BLaER1 treated with 17β-estradiol and CSF1 and Interleukin-3, amounts not matched to agents 10 nM and 100 nM (cell line): ENCODE measurements at regions not wholly inside any gene's neighbourhood (a gene's known extent, or its start where the extent isn't known, plus 50 kb on each side); places are given as distances from the start of the nearest gene placed in this dataset.

Experiments used
- H3K27ac ChIP-seq, 11 experiments: shearing (Covaris generic); formaldehyde crosslinking; 2 replicates each; pipeline ENCODE4 v1.8.1; 2022
- H3K27me3 ChIP-seq, 11 experiments: shearing (Covaris generic); formaldehyde crosslinking; 2 replicates each; pipeline ENCODE4 v1.8.1; 2022
- H3K36me3 ChIP-seq, 11 experiments: shearing (Covaris generic); formaldehyde crosslinking; 2 replicates each; pipeline ENCODE4 v1.8.1; 2022
- H3K4me1 ChIP-seq, 10 experiments: shearing (Covaris generic); formaldehyde crosslinking; 2 replicates each; pipeline ENCODE4 v1.8.1; 2022
- H3K4me2 ChIP-seq, 11 experiments: shearing (Covaris generic); formaldehyde crosslinking; 2 replicates each; pipeline ENCODE4 v1.8.1; 2022
- H3K4me3 ChIP-seq, 10 experiments: shearing (Covaris generic); formaldehyde crosslinking; 2 replicates each; pipeline ENCODE4 v1.8.1; 2022
- H3K9ac ChIP-seq, 11 experiments: shearing (Covaris generic); formaldehyde crosslinking; 2 replicates each; pipeline ENCODE4 v1.8.1; 2022
- H3K9me3 ChIP-seq, 11 experiments: shearing (Covaris generic); formaldehyde crosslinking; replicated peaks in 1 of 11; 2 replicates each; pipeline ENCODE4 v1.8.1; 2022
- H4K20me1 ChIP-seq, 11 experiments: shearing (Covaris generic); formaldehyde crosslinking; 2 replicates each; pipeline ENCODE4 v1.8.1; 2022
- Cebpa-rat ChIP-seq, 11 experiments: shearing (Covaris generic); IDR thresholded peaks; 2 replicates each; pipeline ENCODE4 v1.8.1; 2022

DNA sequence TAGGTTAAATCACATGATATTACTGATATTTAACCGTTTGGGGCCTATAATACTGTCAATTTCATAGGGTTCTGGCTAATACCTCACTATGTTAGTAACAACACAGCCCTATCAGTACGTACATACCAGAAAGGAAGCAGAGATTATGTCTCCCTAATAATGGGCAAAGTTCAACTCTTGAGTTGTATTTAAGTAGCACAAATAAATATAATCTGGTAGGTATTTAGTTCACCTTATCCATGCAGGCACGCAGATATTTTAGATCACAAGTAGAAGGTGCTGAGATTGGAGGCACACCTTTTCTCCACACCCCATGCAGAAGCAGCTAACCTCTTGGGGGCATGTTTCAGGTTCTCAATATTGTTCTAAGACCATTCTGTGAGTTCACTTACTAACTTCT lies 118.9 kb downstream of the IRS1 start:
- H3K4me3 ChIP-seq, result no peak overlapping the region
- peaks cover 0 to 5% (median 0%) of the 10 kb centered on the region in 10 experiments; a peak in 1 of 20 replicates for H3K4me1 ChIP-seq
- no peak overlapping the region for H3K27ac ChIP-seq
- H3K9me3 ChIP-seq, result peaks cover 0 to 5% (median 0%) of the 10 kb centered on the region in 11 experiments; a peak in 2 of 22 replicates
- H3K27me3 ChIP-seq, result peaks cover 0 to 17% (median 0%) of the 10 kb centered on the region in 11 experiments; a peak in 3 of 22 replicates
- H4K20me1 ChIP-seq, result no peaks in the 10 kb centered on the region
- no peak for TF ChIP-seq Cebpa-rat (IDR thresholded peaks at IDR 0.05)
- no peak overlapping the region for H3K9ac ChIP-seq
- H3K4me2 ChIP-seq, result no peak overlapping the region
- H3K36me3 ChIP-seq, result no peaks in the 10 kb centered on the region

DNA sequence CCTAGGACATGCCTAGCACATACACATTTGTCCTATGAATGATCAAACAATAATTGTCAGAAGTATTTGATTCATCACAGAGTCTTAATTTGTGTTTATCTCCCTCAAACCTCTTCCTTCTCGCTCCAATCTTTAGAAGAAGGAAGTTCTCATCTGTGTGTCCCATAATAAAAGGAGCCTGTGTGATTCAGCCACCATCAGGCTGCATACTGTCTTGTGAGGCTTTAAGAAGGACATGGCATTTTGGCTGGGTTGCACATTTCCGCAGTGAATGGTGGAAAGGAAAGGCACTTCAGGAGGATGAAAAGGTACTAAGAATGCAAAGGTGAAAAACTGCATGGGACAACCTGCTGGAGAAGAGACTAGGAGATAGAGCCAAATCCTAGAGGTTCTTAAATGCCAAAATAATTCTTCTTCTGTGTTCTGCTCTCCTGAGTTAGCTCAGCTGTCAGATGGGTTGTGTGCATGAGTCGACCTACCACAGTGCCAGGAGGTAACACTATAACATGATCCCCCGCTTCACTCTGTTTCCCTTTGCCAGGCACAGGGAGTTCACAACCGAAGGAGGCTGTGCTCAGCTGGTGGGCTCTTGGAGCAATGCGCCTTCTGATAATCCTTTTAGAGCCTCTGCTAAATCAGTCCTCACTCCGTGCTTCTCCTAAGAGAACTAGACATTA lies 120.1 kb downstream of the IRS1 start:
- H4K20me1 ChIP-seq, result no peaks in the 10 kb centered on the region
- 0 out of 22 replicates have a peak, but pooled peaks cover 0 to 4% (median 0%) of the 10 kb centered on the region in 11 experiments for H3K9me3 ChIP-seq
- H3K4me3 ChIP-seq, result no peak overlapping the region
- no peak overlapping the region for H3K4me2 ChIP-seq
- peaks cover 0 to 5% (median 0%) of the 10 kb centered on the region in 10 experiments; a peak in 1 of 20 replicates for H3K4me1 ChIP-seq
- H3K9ac ChIP-seq, result no peak overlapping the region
- H3K36me3 ChIP-seq, result no peaks in the 10 kb centered on the region
- no peak for TF ChIP-seq Cebpa-rat (IDR thresholded peaks at IDR 0.05)
- H3K27ac ChIP-seq, result no peak overlapping the region
- peaks cover 0 to 15% (median 0%) of the 10 kb centered on the region in 11 experiments; a peak in 3 of 22 replicates for H3K27me3 ChIP-seq

GRCh38 chr2:226678422-226678821 lies 121.2 kb downstream of the IRS1 start:
- Histone ChIP-seq H3K4me2 (no peak overlapping the region), H3K4me3 (no peak overlapping the region), H3K27ac (no peak overlapping the region), H4K20me1 (no peaks in the 10 kb centered on the region), H3K27me3 (peaks cover 0 to 21% (median 0%) of the 10 kb centered on the region in 11 experiments; a peak in 4 of 22 replicates), H3K9me3 (0 out of 22 replicates have a peak, but pooled peaks cover 0 to 4% (median 0%) of the 10 kb centered on the region in 11 experiments), H3K4me1 (peaks cover 0 to 2% (median 1%) of the 10 kb centered on the region in 10 experiments; a peak in 9 of 20 replicates), H3K36me3 (no peaks in the 10 kb centered on the region), H3K9ac (no peak overlapping the region)
- TF ChIP-seq Cebpa-rat (IDR thresholded peaks at IDR 0.05), result no peak

- TF ChIP-seq Cebpa-rat (IDR thresholded peaks at IDR 0.05), result no peak
- Histone ChIP-seq H3K9me3 (0 out of 22 replicates have a peak, but pooled peaks cover 0 to 4% (median 0%) of the 10 kb centered on the region in 11 experiments), H3K4me3 (no peak overlapping the region)
Observed at GRCh38 chr2:226677080-226677479, 122.5 kb downstream of the IRS1 start.

DNA sequence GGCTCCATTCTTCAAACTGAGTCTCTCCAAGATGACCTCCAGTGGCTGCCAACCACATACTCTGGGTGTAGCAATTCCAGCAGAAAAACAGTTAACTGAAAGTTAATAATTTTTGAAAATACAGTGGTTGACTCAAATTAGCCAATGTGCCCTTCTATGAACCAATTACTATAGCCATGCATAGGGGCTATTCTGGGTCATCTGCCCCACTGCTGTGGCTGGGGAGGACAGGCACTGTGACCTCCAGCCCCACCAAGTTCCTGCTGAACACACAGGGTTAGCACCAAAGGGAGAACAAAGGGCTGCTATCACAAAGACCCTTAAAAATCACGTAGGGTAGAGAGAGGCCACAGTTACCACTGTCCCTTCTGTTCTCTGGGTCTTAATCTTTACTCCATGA lies 123.0 kb downstream of the IRS1 start:
- peaks cover 0 to 21% (median 0%) of the 10 kb centered on the region in 11 experiments; a peak in 4 of 22 replicates for H3K27me3 ChIP-seq
- H3K9ac ChIP-seq, result no peak overlapping the region
- no peaks in the 10 kb centered on the region for H3K36me3 ChIP-seq
- H4K20me1 ChIP-seq, result no peaks in the 10 kb centered on the region
- peaks cover 0 to 7% (median 5%) of the 10 kb centered on the region in 10 experiments; a peak in 9 of 20 replicates for H3K4me1 ChIP-seq
- no peak overlapping the region for H3K4me2 ChIP-seq
- TF ChIP-seq Cebpa-rat (IDR thresholded peaks at IDR 0.05), result no peak
- H3K9me3 ChIP-seq, result 0 out of 22 replicates have a peak, but pooled peaks cover 0 to 4% (median 0%) of the 10 kb centered on the region in 11 experiments
- H3K4me3 ChIP-seq, result no peak overlapping the region
- no peak overlapping the region for H3K27ac ChIP-seq

More at GRCh38 chr2:226677080-226677479, 122.5 kb downstream of the IRS1 start:
- Histone ChIP-seq H3K4me1 (peaks cover 0 to 7% (median 5%) of the 10 kb centered on the region in 10 experiments; a peak in 9 of 20 replicates), H3K4me2 (no peak overlapping the region), H3K27ac (no peak overlapping the region), H3K27me3 (peaks cover 0 to 21% (median 0%) of the 10 kb centered on the region in 11 experiments; a peak in 4 of 22 replicates), H3K9ac (no peak overlapping the region), H4K20me1 (no peaks in the 10 kb centered on the region), H3K36me3 (no peaks in the 10 kb centered on the region)

GRCh38 chr2:226674123-226674522 lies 125.5 kb downstream of the IRS1 start:
- H3K27ac ChIP-seq, result no peak overlapping the region
- no peak overlapping the region for H3K4me2 ChIP-seq
- peaks cover 4 to 16% (median 6%) of the 10 kb centered on the region in 10 experiments; a peak in 13 of 20 replicates for H3K4me1 ChIP-seq
- H4K20me1 ChIP-seq, result no peaks in the 10 kb centered on the region
- no peaks in the 10 kb centered on the region for H3K36me3 ChIP-seq
- peaks cover 0 to 4% (median 0%) of the 10 kb centered on the region in 11 experiments; a peak in 1 of 22 replicates for H3K9me3 ChIP-seq
- H3K9ac ChIP-seq, result no peak overlapping the region
- H3K27me3 ChIP-seq, result peaks cover 0 to 37% (median 0%) of the 10 kb centered on the region in 11 experiments; a peak in 5 of 22 replicates
- no peak for TF ChIP-seq Cebpa-rat (IDR thresholded peaks at IDR 0.05)
- H3K4me3 ChIP-seq, result no peak overlapping the region

DNA sequence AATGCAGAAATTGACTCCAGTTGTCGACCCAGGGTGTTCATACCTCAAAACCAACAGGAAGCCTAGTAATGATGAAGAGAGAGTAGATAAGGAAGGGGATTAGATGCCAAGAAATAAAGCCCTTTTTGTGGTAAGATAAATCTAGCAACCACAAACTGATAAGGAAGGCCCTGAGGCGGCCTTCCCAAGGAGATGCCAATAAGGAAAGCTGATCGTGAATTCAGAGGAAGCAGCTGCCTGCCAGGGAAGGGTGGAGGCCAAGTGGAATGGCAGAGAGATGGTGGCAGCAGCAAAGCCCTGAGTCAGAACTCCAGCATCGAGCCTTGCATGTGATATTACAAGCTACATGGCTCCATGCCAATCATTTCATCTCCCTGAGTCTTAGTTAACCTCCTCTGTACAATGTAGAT lies 126.3 kb downstream of the IRS1 start:
- Histone ChIP-seq H3K4me3 (no peak overlapping the region), H3K4me1 (peaks cover 4 to 16% (median 6%) of the 10 kb centered on the region in 10 experiments; a peak in 13 of 20 replicates), H3K27ac (no peak overlapping the region), H3K27me3 (peaks cover 0 to 45% (median 0%) of the 10 kb centered on the region in 11 experiments; a peak in 5 of 22 replicates), H3K9ac (no peak overlapping the region), H3K9me3 (peaks cover 0 to 4% (median 0%) of the 10 kb centered on the region in 11 experiments; a peak in 1 of 22 replicates), H3K4me2 (peak overlapping the region in 7 of 11 experiments; percentile 0 to 57 (median 28); a peak in 10 of 22 replicates), H4K20me1 (no peaks in the 10 kb centered on the region), H3K36me3 (no peaks in the 10 kb centered on the region)
- no peak for TF ChIP-seq Cebpa-rat (IDR thresholded peaks at IDR 0.05)

DNA sequence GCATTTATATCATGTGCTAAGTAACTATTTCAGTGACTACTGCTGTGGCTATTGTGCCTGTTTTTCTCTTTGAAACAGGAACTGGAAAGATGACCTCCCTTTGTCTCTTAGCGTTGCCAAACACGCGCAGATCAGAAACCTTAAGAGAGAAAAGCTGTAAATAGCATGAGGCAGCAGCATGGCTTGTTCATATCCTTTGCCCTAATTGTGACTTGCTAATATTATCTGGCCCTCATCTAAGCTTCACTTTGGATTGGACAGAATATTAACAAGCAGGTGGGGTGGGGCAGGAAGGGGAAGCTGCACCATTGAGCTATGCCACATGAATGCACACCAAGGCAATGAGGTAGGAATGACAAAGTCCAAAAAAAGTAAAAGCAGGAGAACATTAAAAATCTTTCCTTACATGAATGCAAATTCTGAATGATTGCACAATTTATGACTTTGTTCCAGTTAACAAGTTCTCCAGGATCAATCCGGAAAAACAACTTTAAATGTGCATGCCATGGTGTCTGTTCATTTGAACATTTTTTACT lies 128.4 kb downstream of the IRS1 start:
- Histone ChIP-seq H3K4me2 (peak overlapping the region in 4 of 11 experiments; percentile 2 to 13 (median 6); a peak in 3 of 22 replicates), H4K20me1 (no peaks in the 10 kb centered on the region), H3K9me3 (peaks cover 0 to 4% (median 0%) of the 10 kb centered on the region in 11 experiments; a peak in 1 of 22 replicates), H3K36me3 (no peaks in the 10 kb centered on the region), H3K9ac (no peak overlapping the region), H3K27me3 (peaks cover 0 to 50% (median 0%) of the 10 kb centered on the region in 11 experiments; a peak in 5 of 22 replicates), H3K27ac (no peak overlapping the region), H3K4me3 (no peak overlapping the region), H3K4me1 (peaks cover 4 to 16% (median 6%) of the 10 kb centered on the region in 10 experiments; a peak in 13 of 20 replicates)
- TF ChIP-seq Cebpa-rat (IDR thresholded peaks at IDR 0.05), result no peak

DNA sequence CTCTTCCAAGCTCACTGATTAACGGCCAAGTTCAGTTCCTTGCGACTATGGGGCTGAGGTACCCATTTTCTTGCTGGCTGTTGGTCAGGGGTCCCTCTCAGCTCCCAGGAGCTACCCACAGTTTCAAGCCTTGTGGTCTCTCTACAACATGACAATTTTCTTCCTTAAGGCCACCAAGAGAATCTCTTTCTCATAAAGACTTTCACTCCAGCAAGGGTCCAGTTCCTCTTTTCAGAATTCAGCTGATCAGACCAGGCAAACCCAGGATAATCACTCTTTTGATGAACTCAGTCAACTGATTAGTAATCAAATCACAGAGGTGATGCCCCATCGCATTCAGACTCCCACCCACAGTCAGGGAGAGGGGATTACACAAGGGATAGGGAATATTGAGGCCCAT lies 129.7 kb downstream of the IRS1 start:
- H3K4me1 ChIP-seq, result peaks cover 4 to 16% (median 6%) of the 10 kb centered on the region in 10 experiments; a peak in 13 of 20 replicates
- TF ChIP-seq Cebpa-rat (IDR thresholded peaks at IDR 0.05), result no peak
- H4K20me1 ChIP-seq, result no peaks in the 10 kb centered on the region
- H3K4me3 ChIP-seq, result no peak overlapping the region
- H3K36me3 ChIP-seq, result no peaks in the 10 kb centered on the region
- peaks cover 0 to 58% (median 0%) of the 10 kb centered on the region in 11 experiments; a peak in 5 of 22 replicates for H3K27me3 ChIP-seq
- H3K9me3 ChIP-seq, result no peaks in the 10 kb centered on the region; a peak in 1 of 22 replicates
- no peak overlapping the region for H3K9ac ChIP-seq
- H3K4me2 ChIP-seq, result no peak overlapping the region
- no peak overlapping the region for H3K27ac ChIP-seq
